Fibroblast of the conjunctiva (primary cell): ENCODE measurements at regions not wholly inside any gene's neighbourhood (a gene's known extent, or its start where the extent isn't known, plus 50 kb on each side); places are given as distances from the start of the nearest gene placed in this dataset.
A peak's percentile ranks its signal among the peaks of the same experiment; 100 is the strongest.

Experiments used
- DNase-seq: peaks from one replicate; pipeline ENCODE4 v3.0.0-alpha.2; 2010; ENCODE audit warnings: low read depth

GRCh38 chr13:73966331-73966730, 167.9 kb downstream of the KLF12 start:
- DNase-seq, result no peak

DNA sequence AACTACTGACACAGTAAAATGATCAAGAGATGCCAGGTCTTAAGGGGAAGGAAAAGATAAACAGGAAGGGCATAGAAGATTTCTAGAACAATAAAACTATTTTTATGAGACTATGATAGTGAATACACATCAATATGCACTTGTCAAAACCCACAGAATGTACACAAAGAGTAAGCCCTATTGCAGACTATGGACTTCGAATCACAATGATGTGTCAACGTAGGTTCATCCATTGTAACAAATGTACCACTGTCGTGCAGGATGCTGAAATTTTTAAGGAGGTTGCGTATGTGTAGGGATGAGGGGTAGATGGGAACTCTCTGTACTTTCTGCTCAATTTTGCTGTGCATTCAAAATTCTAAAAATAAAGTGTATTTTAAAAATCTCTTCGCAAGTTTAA, 171.9 kb downstream of the KLF12 start:
- DNase-seq, result no peak

GRCh38 chr13:73961181-73961580, 173.0 kb downstream of the KLF12 start:
- DNase-seq, result no peak

DNA sequence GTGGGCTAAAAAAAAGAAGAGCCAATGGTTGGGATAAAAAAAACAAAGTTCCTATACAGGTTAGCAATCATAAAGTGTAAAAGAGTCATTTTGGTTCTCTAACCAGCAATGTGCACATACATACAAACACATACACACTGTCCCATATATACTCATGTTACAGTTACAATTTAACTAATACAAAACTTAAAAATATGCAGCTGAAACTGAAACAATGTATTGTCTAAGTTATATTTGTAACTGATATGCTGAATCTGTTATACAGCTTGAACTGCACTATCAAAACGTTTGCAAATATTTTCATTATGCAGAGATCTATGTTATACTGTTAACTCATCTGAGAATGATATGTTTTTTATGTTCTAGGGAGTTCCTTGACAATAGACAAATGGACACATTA, 173.7 kb downstream of the KLF12 start:
- no peak for DNase-seq

DNA sequence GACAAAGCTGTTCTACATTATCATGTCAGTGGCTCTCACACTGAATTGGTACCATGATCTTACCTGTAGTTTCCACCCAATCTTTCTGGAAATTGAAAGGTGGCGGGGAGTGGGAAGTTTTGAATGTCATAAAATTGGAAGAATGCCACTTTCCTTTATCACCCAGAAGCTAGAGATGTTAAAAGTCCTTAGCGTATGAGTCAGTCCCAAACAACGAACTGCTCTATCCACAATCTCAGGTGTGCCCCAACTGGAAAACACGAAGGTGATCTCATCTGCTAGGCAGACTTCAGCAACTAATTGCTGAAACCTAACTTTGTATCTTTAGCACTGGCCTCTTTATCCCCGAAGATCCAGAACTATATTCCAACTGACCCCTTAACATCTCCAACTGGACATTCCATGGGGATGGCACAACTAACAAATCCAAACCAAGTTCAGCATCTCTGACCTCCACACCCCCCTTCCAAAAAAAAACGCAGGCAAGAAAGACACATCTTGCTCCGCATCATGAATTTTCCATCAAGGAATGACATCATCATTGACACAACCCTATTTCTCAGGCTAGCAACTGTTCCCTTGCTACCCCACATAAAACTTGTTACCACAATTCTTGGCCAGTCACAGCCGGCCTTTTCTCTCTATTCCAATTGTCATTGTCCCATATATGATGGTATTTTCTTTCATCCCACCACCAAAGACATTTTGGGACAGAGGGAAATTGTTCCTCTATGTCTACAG, 175.4 kb downstream of the KLF12 start:
- DNase-seq, result no peak

DNA sequence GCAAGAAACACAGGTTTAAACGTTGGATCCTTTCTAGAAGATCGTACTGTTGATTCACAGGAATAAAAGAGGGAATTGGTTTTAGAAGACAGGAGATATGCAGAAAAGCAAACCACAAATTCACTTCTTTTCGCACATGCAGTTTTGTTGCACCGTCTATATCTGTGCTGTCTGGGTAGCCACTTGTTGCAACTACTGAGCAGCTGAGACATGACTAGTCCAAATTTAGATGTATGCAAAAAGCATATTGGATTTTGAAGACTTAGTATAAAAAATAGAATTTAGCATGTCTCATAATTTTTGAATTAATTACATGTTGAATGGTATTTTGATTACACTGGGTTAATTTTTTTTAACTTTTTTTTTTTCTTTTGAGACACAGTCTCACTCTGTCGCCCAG, 176.3 kb downstream of the KLF12 start:
- DNase-seq, result no peak

DNA sequence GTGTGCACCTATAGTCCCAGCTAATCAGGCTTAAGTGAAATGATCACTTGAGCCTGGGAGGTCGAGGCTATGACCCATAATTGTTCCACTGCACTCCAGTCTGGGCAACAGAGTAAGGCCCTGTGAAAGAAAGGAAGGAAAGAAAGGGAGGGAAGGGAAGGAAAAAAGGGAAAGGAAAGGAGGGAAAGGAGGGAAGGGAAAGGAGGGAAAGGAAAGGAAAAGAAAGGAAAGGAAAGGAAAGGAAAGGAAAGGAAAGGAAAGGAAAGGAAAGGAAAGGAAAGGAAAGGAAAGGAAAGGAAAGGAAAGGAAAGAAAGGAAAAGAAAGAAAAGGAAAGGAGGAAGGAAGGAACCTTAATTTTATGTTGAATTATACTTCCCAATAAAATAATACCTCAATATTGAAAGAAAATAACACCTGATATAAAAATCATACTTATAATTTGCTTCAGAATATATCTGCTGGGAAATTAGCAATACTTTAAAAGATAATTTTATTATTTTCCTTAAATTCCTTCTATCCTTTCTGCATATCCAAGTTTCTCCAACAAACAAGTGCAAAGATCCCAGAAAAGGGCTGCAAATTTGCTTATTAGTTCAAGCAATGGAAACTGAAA, 177.3 kb downstream of the KLF12 start:
- DNase-seq, result no peak

GRCh38 chr13:73955977-73956500, 178.2 kb downstream of the KLF12 start:
- no peak for DNase-seq

GRCh38 chr13:73954808-73955207, 179.4 kb downstream of the KLF12 start:
- DNase-seq, result no peak

- DNase-seq, result no peak
Observed at GRCh38 chr13:73952648-73953047, 181.6 kb downstream of the KLF12 start.

GRCh38 chr13:73948848-73949529, 185.2 kb downstream of the KLF12 start:
- DNase-seq, result no peak

DNA sequence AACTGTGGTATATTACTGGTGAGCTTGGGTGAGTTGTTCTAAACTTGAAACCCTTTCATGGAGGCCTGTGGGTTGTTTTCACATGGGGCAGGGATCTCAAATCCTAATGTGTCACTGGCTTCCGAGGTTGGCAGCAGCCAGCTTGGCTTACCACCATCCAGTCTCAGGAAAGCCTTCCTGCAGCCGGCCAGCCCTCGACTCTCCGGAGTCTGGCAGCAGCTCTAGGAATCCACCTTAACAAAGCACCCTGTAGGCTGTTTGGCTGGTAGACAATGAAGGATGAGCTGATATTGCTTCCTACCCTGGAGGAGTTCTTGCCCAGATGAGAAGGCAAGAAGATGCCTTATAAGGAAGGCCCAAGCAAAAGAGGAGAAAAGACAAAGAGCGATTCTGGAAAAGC, 188.3 kb downstream of the KLF12 start:
- no peak for DNase-seq

DNA sequence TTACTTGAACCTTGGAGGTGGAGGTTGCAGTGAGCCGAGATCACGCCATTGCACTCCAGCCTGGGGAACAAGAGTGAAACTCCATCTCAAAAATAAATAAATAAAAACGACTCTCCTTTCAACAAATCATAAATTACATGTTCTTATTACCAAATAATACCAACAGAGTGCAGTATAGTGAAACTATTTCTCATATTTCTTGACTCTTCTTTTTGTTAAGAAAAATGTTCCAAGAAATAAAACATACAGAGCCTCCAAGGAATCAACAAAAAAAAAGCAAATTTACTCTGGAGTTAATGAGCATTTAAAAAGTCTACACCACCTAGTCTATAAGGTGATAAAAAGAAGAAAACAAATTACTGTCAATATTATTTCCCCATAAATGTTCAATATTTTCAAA, 188.8 kb downstream of the KLF12 start:
- DNase-seq, result no peak

- DNase-seq, result no peak
Observed at GRCh38 chr13:73943965-73944233, 190.3 kb downstream of the KLF12 start.

GRCh38 chr13:73943137-73943964, 190.9 kb downstream of the KLF12 start:
- DNase-seq, result no peak

DNA sequence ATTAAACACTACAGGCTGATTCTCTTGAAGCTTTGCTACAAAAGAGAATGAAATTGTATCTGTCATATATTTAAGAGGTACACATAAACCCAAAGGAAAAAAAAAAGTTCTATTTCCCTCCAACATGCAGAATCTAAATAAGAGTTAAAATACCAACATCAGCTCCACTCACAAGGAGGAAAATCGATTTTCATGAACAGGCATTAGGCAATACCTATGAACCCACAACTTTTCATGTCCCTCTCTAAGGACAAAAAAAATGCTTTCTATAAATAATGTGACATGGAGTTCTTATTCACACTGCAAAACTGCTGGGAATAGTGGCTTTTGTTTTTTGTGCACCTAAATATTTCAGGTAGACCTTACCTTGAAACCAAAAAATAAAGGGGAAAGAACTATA, 192.5 kb downstream of the KLF12 start:
- DNase-seq, result no peak

- no peak for DNase-seq
Observed at GRCh38 chr13:73940098-73940497, 194.1 kb downstream of the KLF12 start.

DNA sequence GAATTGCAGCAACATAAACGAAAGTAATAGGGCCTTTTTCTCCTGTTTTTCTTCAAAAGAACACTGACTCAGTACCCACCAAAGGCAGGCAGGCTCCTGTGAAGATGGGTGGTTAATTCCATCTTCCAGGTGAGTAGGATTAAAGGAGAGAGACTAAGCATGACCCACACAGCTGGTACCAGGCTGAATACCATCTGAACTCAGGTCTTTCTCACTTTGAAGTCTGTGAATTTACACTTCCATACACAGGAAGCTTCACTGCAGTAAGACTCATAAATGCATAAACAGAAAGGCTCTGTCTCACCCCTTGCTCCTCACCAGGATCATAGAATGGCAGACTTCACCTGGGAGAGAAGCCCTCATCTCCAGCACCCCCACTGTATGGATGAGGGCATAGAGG, 194.6 kb downstream of the KLF12 start:
- no peak for DNase-seq

- DNase-seq, result no peak
Observed at GRCh38 chr13:73939071-73939380, 195.2 kb downstream of the KLF12 start.

GRCh38 chr13:73938372-73939070, 195.7 kb downstream of the KLF12 start:
- DNase-seq, result peak; percentile 82

GRCh38 chr13:73937441-73937840, 196.8 kb downstream of the KLF12 start:
- no peak for DNase-seq

DNA sequence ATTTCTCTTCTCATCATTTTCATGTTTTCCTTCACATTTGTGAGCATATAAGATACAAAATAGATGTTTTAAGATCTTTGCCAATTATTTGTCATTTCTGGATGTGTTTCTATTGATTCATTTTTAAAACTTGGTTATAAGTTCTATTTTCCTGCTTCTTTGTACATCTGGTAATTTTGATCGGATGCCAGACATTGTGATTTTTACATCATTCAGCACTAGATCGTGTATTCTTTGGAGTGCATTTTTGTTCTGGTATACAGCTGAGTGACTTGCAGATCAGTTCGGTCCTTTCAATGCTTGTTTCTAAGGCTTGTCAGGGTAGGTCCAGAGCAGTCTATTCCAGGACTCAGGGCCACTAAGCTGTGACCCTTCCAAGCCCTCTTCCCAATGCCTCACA, 198.2 kb downstream of the KLF12 start:
- no peak for DNase-seq
